SJSA1 (cell line): ENCODE measurements at regions not wholly inside any gene's neighbourhood (a gene's known extent, or its start where the extent isn't known, plus 50 kb on each side); places are given as distances from the start of the nearest gene placed in this dataset.
"Not testable (repeated sequence)": the region's sequence is repeated elsewhere in the genome, so short reads cannot be mapped to it uniquely, and the experiment has no call there.

Experiments used
- DNase-seq, 2 experiments: peaks; one replicate each; pipeline ENCODE4 v3.0.0-alpha.2; 2015 to 2020; ENCODE audit warnings: low spot score in 2 of 2, low read depth in 1 of 2
- H3K27ac ChIP-seq: fragments of 250-450 bp; sonication (Bioruptor Pico); 2 replicates; pipeline ENCODE4 v1.5.1; 2020; ENCODE audit warnings: mild to moderate bottlenecking, moderate library complexity
- H3K27me3 ChIP-seq: fragments of 250-450 bp; sonication (Bioruptor Pico); replicated peaks from 2 replicates; pipeline ENCODE4 v1.5.1; 2020; ENCODE audit warnings: mild to moderate bottlenecking, moderate library complexity
- H3K36me3 ChIP-seq: fragments of 250-450 bp; sonication (Bioruptor Pico); 2 replicates; pipeline ENCODE4 v1.5.1; 2020; ENCODE audit warnings: mild to moderate bottlenecking
- H3K4me1 ChIP-seq: fragments of 250-450 bp; sonication (Bioruptor Pico); replicated peaks from 2 replicates; pipeline ENCODE4 v1.6.1; 2021; ENCODE audit warnings: mild to moderate bottlenecking
- H3K4me3 ChIP-seq: fragments of 250-450 bp; sonication (Bioruptor Pico); 2 replicates; pipeline ENCODE4 v1.5.1; 2020; ENCODE audit warnings: mild to moderate bottlenecking
- H3K9me3 ChIP-seq: fragments of 250-450 bp; sonication (Bioruptor Pico); replicated peaks from 2 replicates; pipeline ENCODE4 v1.5.1; 2020; ENCODE audit warnings: mild to moderate bottlenecking

DNA sequence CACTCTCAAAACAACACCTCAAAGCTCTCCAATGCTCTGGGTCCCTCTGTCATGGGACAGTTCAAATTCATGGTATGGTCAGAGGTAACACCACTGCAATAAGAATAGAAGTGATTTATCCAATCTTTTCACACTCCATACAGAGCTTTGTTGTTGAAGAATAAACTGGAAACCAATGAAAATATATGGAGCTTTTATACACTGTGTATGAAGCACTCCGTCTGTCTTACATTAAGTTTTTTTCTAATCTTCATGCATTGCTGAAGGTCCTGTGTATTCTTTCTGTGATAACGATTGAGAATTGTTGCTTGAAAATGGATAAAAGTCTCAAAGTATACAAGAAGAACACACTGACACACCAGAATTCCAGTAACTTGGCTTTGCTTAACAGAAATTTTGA lies 603.7 kb upstream of the LUZP2 start:
- Histone ChIP-seq H3K27me3 (no peaks in the 10 kb centered on the region), H3K9me3 (no peaks in the 10 kb centered on the region), H3K4me1 (peaks cover 20% of the 10 kb centered on the region), H3K4me3 (no peak overlapping the region), H3K36me3 (no peaks in the 10 kb centered on the region), H3K27ac (no peak overlapping the region)
- DNase-seq = no peak

DNA sequence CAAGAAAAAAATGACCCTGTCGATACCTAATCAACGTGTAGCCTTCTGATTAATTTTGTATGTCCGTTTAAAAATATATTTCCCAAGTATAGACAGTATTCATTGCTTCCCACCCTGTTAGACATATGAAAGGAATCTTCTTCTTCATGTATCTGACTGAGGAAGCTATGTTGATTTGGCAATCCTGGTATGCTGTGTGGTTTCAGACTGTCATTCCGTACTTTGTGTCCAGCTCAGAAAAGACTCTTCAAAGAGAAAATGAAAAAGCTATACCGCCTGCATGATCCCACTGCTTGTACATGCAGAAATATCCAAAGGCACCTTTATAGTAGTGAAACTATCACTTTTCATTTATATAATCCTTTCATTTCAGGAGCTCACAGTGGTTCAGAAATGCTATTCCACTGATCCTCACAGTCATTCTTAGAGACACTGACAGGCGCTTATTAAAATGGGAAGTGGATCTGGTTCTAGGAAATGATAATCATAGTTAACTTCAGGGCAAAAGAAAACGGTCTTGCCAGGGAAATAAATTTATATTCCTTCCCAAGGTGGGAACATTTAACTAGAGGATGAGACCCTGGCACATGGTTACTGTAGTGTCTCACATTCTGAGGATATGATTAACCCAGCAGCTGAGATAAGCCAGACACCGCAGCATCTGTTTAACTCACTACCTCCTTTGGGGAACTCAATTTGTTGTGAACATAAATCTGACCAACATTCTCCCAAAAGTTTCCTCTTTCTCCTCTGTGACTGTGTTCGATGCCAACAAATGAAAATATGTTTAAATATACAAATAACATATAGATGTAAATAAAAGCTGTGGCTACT lies 599.2 kb upstream of the LUZP2 start:
- H3K27ac ChIP-seq = peak overlapping the region; percentile 90
- H3K4me1 ChIP-seq = peaks cover 32% of the 10 kb centered on the region
- peak; percentile 51 to 76 for DNase-seq
- no peak overlapping the region for H3K4me3 ChIP-seq
- no peaks in the 10 kb centered on the region for H3K9me3 ChIP-seq
- H3K36me3 ChIP-seq = no peaks in the 10 kb centered on the region
- H3K27me3 ChIP-seq = no peaks in the 10 kb centered on the region

DNA sequence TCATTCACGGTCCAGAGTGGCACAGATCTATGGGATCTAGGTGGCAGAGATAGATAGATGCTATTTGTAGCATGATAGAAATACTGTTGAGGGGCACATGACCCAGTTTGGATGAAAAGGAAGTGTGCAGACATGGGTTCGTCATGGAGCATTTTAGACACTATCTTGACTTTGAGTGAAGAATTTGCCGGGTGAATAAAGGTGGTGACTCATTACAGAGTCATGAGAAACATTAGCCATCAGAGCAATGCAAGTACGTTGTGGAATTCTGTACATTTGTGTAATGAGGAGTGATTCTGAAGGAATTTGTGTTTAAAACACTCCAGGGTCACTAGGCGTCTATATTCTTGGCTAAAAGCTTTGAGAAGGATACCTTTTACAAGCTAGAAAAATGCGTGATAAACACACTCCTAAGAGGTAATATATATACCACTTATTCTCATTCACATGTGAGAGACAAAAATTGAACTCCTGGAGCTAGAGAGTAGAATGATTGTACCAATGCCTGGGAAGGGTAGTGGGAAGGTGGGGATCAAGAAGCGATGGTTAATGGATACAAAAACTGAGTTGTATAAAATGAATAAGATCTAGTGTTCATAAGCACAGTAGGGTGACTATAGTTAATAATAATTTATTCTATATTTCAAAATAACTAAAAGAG lies 593.7 kb upstream of the LUZP2 start:
- H3K27me3 ChIP-seq = no peaks in the 10 kb centered on the region
- no peaks in the 10 kb centered on the region for H3K9me3 ChIP-seq
- H3K4me1 ChIP-seq = peaks cover 37% of the 10 kb centered on the region
- H3K27ac ChIP-seq = peak overlapping the region; percentile 91
- H3K4me3 ChIP-seq = no peak overlapping the region
- H3K36me3 ChIP-seq = no peaks in the 10 kb centered on the region
- DNase-seq = peak; percentile 62 to 84

DNA sequence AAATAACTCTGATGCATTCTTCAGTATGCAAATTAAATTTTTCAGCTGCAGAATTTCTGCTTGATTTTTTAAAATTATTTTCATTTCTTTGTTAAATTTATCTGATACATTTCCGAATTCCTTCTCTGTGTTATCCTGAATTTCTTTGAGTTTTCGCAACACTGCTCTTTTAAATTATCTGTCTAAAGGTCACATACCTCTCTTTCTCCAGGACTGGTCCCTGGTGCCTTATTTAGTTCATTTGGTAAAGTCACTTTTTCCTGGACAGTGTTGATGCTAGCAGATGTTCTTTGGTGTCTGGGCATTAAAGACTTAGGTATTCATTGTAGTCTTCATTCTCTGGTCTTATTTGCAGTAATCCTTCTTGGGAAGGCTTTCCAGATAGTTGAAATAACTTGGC lies 577.4 kb upstream of the LUZP2 start:
- no peak overlapping the region for H3K4me3 ChIP-seq
- H3K27me3 ChIP-seq = no peaks in the 10 kb centered on the region
- no peak overlapping the region for H3K27ac ChIP-seq
- no peaks in the 10 kb centered on the region for H3K36me3 ChIP-seq
- H3K9me3 ChIP-seq = no peaks in the 10 kb centered on the region
- no peak for DNase-seq
- H3K4me1 ChIP-seq = no peaks in the 10 kb centered on the region

DNA sequence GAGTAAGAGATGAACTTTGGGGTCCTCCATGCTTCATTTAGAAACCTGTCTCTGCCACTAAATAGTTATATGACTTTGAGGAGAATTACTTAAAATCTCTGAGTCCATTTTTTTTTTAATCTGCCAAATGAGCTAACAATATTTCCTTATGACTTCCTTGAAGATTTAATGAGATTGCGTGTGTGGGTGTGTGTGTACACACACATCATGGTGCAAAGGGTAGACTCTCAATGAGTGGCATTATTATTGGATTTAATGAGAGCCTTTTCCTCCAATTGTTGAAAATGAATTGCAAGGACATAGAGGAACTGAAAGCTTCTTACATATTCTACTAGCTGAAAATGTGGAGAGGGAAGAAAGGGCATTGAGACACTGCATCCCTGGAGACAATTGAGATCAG lies 573.5 kb upstream of the LUZP2 start:
- Histone ChIP-seq H3K4me3 (no peak overlapping the region), H3K27me3 (no peaks in the 10 kb centered on the region), H3K27ac (no peak overlapping the region), H3K9me3 (no peaks in the 10 kb centered on the region), H3K36me3 (no peaks in the 10 kb centered on the region), H3K4me1 (no peaks in the 10 kb centered on the region)
- no peak for DNase-seq

DNA sequence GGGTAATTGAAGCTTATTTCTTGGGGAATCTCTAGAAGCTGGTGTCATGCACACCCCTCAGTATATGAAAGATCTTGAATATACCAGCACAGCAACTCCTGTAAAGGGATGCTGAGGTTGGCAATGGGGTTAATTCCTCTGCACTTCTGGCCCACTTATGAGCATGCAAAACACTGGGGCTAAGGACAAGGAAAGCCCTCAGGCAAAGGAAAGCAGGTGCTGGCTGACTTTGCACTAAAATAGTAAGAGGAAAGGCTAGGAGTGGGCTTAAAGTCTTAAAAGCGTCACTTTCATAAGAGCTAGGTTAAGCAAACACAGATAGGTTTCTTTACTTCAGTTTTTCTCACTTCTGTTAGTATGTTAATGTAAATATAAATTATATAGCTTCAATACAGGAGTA lies 572.6 kb upstream of the LUZP2 start:
- Histone ChIP-seq H3K27me3 (no peaks in the 10 kb centered on the region), H3K4me3 (no peak overlapping the region), H3K36me3 (no peaks in the 10 kb centered on the region), H3K9me3 (no peaks in the 10 kb centered on the region), H3K27ac (no peak overlapping the region), H3K4me1 (no peaks in the 10 kb centered on the region)
- DNase-seq = no peak

DNA sequence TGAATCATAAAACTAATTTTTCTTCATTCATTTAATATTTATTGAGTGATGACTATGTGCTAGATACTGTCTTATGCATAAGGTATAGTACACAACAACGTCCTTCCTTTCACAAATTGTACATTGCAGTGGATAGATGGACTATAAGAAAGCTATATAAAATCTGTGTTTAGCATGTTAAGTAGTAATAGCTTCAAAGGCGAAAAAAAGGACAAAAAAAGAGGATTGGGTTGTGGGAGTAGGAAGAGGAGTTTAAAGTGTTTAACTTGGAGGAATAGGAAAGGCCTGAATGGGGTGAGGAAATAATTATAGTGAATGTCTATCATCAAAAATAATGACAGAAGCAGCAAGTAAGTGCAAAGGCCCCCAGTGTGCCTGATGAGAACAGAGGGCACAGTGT lies 565.4 kb upstream of the LUZP2 start:
- Histone ChIP-seq H3K27me3 (no peaks in the 10 kb centered on the region), H3K36me3 (no peaks in the 10 kb centered on the region), H3K27ac (no peak overlapping the region), H3K4me1 (peaks cover 13% of the 10 kb centered on the region), H3K9me3 (no peaks in the 10 kb centered on the region), H3K4me3 (no peak overlapping the region)
- no peak for DNase-seq

DNA sequence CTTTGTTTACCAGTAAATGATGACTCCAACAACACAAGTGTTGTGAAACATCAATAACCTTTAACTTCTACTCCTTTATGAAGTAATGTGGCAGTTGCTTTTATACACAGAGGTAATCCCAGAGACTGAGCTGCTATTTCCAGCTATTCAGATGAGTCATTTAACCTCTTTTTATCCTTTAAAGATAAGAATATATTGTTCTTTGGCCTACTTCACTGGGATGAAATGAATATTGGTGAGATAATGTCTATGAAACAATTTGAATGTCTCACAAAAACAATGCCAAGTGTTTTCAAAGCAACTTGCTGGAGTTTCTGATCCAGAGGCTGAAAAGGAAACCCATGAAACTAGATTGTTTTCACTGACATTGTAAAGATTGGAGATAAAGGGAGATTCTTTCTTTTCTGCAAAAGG lies 564.4 kb upstream of the LUZP2 start:
- peak in 1 of 2 experiments; percentile 32 for DNase-seq
- Histone ChIP-seq H3K27me3 (no peaks in the 10 kb centered on the region), H3K36me3 (no peaks in the 10 kb centered on the region), H3K4me1 (peaks cover 13% of the 10 kb centered on the region), H3K9me3 (no peaks in the 10 kb centered on the region), H3K4me3 (no peak overlapping the region), H3K27ac (peak overlapping the region; percentile 20)

DNA sequence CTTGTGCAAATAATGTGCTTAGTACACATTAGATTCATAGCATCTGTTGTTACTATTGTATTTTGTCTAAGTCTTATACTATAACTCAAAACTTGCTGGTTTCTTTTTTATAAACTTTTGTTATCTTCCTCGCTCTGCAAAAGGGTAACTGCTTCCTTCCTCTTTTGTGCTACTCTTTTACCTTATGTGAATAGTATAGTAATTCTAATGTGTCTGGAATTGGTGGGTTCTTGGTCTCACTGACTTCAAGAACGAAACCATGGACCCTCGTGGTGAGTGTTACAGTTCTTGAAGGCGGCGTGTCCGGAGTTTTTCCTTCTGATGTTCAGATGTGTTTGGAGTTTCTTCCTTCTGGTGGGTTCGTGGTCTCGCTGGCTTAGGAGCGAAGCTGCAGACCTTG lies 563.1 kb upstream of the LUZP2 start:
- no peaks in the 10 kb centered on the region for H3K36me3 ChIP-seq
- H3K4me1 ChIP-seq = peaks cover 13% of the 10 kb centered on the region
- H3K4me3 ChIP-seq = no peak overlapping the region

DNA sequence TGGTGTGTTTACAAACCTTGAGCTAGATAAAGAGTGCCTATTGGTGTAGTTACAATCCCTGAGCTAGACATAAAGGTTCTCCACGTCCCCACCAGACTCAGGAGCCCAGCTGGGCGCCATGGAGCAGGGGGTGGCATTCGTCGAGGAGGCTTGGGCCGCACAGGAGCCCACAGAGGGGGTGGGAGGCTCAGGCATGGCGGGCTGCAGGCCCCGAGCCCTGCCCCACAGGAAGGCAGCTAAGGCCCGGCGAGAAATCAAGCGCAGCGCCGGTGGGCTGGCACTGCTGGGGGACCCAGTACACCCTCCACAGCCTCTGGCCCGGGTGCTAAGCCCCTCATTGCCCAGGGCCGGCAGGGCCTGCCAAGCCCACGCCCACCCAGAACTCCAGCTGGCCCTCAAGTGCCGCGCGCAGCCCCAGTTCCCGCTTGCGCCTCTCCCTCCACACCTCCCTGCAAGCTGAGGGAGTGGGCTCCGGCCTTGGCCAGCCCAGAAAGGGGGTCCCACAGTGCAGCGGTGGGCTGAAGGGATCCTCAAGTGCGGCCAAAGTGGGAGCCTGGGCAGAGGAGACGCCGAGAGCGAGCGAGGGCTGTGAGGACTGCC lies 562.1 kb upstream of the LUZP2 start:
- DNase-seq = not testable (repeated sequence)
- peaks cover 13% of the 10 kb centered on the region for H3K4me1 ChIP-seq

More for the DNA sequence above, 563.1 kb upstream of the LUZP2 start:
- H3K9me3 ChIP-seq = no peaks in the 10 kb centered on the region
- no peak overlapping the region for H3K27ac ChIP-seq
- no peak for DNase-seq
- no peaks in the 10 kb centered on the region for H3K27me3 ChIP-seq

DNA sequence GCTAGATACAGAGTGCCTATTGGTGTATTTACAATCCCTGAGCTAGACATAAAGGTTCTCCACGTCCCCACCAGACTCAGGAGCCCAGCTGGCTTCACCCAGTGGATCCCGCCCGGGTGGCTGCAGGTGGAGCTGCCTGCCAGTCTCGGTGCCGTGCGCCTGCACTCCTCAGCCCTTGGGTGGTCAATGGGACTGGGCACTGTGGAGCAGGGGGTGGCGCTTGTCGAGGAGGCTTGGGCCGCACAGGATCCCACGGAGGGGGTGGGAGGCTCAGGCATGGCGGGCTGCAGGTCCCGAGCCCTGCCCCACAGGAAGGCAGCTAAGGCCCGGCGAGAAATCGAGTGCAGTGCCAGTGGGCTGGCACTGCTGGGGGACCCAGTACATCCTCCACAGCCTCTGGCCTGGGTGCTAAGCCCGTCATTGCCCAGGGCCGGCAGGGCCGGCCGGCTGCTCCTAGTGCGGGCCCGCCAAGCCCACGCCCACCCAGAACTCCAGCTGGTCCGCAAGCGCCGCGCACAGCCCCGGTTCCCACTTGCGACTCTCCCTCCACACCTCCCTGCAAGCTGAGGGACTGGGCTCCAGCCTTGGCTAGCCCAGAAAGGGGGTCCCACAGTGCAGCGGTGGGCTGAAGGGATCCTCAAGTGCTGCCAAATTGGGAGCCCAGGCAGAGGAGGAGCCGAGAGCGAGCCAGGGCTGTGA lies 554.6 kb upstream of the LUZP2 start:
- not testable (repeated sequence) for DNase-seq, H3K4me3 ChIP-seq, H3K4me1 ChIP-seq, H3K27me3 ChIP-seq, H3K36me3 ChIP-seq, H3K27ac ChIP-seq, H3K9me3 ChIP-seq

More for the DNA sequence above, 562.1 kb upstream of the LUZP2 start:
- H3K27ac ChIP-seq, H3K9me3 ChIP-seq, H3K27me3 ChIP-seq, H3K4me3 ChIP-seq, H3K36me3 ChIP-seq: not testable (repeated sequence)

DNA sequence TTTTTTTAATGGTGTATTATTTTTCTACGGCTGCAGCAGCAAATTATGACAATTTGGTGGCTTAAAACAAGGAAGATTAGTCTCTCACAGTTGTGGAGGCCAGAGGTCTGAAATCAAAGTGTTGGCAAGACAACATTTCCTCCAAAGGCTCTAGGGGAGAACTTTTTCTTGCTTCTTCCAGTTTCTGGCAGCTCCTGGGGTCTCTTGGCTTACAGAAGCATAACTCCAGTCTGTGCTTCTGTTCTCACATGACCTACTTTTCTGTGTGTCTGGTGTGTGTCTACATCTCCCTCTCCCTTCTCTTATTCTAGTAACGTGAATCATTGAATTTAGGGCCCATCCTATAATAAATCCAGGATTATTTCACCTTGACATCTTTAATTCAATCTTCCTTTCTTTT lies 551.9 kb upstream of the LUZP2 start:
- Histone ChIP-seq H3K27me3 (no peaks in the 10 kb centered on the region), H3K4me3 (no peak overlapping the region), H3K4me1 (0 out of 2 replicates have a peak, but pooled peaks cover 5% of the 10 kb centered on the region), H3K36me3 (no peaks in the 10 kb centered on the region), H3K9me3 (no peaks in the 10 kb centered on the region), H3K27ac (no peak overlapping the region)
- DNase-seq = no peak

DNA sequence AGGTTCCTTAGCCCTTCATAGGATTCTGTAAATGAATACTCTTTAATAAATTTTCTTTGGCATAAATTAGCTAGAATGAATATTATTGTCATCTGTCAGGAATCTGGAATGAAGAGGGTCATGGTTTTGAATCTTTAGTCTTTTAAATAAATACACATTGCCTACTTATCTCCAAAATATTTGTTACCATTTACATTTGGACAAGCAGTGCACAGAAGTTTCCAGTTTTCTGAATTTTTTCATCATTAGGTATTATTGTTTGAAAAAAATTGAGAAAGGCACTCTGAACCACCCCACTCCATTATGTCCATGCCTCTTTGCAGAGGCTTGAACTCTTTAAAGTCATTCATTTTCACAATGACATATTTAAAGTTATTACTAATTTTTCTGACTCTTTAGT lies 549.0 kb upstream of the LUZP2 start:
- Histone ChIP-seq H3K4me1 (0 out of 2 replicates have a peak, but pooled peaks cover 5% of the 10 kb centered on the region), H3K36me3 (no peaks in the 10 kb centered on the region), H3K27me3 (no peaks in the 10 kb centered on the region), H3K9me3 (no peaks in the 10 kb centered on the region), H3K27ac (no peak overlapping the region), H3K4me3 (no peak overlapping the region)
- no peak for DNase-seq

DNA sequence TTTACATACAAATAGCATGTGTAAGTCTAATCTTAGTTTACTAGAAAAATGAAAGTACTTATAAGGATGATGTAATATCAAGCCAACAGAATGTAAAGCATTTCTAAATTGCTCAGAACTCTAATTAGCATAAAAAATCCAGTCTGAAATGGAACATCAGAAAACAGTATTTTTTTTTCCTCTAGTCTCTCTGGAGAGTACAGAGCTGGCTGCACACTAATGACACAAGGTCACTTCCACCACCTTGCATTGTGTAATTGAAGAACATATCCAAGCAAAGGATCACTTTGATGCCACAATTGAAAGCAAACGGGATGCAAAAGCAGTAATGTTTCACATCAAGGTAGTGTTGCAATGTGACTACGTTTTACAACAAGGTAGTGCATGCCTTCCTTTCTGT lies 548.0 kb upstream of the LUZP2 start:
- Histone ChIP-seq H3K4me3 (no peak overlapping the region), H3K36me3 (no peaks in the 10 kb centered on the region), H3K4me1 (0 out of 2 replicates have a peak, but pooled peaks cover 5% of the 10 kb centered on the region), H3K27me3 (no peaks in the 10 kb centered on the region), H3K9me3 (no peaks in the 10 kb centered on the region), H3K27ac (no peak overlapping the region)
- DNase-seq = no peak
